ENCODE measurements at regions not wholly inside any gene's neighbourhood (a gene's known extent, or its start where the extent isn't known, plus 50 kb on each side); places are given as distances from the start of the nearest gene placed in this dataset.

DNA sequence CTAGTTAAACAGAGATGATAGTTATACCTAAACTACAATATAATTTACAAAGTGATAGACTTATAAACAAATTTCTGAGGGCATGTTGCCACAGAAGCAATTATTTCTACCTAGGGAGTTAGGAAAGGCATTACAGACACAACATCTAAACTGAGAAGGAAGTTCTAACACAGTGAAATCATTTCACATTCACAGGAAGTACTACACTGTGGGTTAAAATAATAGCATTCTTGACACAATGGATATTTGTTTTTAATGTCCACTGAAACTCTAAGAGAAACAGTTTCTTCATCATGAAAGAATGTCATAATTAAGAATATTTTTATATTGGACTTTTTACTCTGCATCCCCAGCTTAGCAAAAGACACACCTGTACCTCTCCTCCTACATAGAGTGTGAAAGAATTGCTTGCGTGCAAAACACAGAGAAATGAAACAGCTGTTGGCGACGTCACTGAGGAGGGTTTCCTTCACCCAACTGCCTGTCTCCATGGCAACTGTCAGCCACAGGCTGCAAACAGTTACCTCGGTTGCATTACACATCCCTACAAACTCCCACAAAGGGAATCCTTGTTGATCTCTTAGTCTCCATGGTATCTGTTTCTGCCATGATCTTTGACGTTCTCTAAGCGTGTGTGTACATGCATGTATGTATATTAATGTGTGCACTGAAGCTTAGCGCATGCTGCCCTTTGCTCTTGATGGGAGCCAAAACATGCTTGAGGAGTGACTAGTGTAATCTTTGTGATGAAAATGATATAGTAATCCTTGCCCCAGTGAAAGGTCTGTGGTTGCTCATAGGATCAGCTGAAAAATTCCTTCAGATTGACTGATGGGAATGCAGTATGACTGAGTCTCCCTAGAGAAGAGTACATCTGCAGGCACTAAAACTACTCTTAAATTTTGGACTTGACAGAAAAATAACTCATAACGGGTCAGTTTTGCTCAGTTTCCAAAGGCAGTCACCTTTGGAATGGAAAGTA lies 168.5 kb downstream of the ACTL7B start:
- TF ChIP-seq, protein P1, sequence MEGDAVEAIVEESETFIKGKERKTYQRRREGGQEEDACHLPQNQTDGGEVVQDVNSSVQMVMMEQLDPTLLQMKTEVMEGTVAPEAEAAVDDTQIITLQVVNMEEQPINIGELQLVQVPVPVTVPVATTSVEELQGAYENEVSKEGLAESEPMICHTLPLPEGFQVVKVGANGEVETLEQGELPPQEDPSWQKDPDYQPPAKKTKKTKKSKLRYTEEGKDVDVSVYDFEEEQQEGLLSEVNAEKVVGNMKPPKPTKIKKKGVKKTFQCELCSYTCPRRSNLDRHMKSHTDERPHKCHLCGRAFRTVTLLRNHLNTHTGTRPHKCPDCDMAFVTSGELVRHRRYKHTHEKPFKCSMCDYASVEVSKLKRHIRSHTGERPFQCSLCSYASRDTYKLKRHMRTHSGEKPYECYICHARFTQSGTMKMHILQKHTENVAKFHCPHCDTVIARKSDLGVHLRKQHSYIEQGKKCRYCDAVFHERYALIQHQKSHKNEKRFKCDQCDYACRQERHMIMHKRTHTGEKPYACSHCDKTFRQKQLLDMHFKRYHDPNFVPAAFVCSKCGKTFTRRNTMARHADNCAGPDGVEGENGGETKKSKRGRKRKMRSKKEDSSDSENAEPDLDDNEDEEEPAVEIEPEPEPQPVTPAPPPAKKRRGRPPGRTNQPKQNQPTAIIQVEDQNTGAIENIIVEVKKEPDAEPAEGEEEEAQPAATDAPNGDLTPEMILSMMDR (IDR thresholded peaks at IDR 0.05; ENCODE audit: insufficient read depth, low read depth, low read length) = no peak
- no peak for TF ChIP-seq EZH2 (IDR thresholded peaks at IDR 0.05; ENCODE audit: insufficient read depth, low read length)

Data from astrocyte (in vitro differentiated cells and primary cell).